Astrocyte (in vitro differentiated cells and primary cell): ENCODE measurements at regions not wholly inside any gene's neighbourhood (a gene's known extent, or its start where the extent isn't known, plus 50 kb on each side); places are given as distances from the start of the nearest gene placed in this dataset.

Experiments used
- EZH2 ChIP-seq: IDR thresholded peaks from 2 replicates; pipeline ENCODE4 v1.6.1; 2012; ENCODE audit warnings: mild to moderate bottlenecking, low read length, inconsistent platforms; ENCODE audit not compliant: insufficient read depth
- TF ChIP-seq, protein P1 (sequence below): IDR thresholded peaks from 2 replicates; pipeline ENCODE4 v1.5.1; 2011; ENCODE audit warnings: low read depth, mild to moderate bottlenecking, inconsistent platforms, low read length, moderate library complexity; ENCODE audit not compliant: insufficient read depth

- TF ChIP-seq, protein P1, sequence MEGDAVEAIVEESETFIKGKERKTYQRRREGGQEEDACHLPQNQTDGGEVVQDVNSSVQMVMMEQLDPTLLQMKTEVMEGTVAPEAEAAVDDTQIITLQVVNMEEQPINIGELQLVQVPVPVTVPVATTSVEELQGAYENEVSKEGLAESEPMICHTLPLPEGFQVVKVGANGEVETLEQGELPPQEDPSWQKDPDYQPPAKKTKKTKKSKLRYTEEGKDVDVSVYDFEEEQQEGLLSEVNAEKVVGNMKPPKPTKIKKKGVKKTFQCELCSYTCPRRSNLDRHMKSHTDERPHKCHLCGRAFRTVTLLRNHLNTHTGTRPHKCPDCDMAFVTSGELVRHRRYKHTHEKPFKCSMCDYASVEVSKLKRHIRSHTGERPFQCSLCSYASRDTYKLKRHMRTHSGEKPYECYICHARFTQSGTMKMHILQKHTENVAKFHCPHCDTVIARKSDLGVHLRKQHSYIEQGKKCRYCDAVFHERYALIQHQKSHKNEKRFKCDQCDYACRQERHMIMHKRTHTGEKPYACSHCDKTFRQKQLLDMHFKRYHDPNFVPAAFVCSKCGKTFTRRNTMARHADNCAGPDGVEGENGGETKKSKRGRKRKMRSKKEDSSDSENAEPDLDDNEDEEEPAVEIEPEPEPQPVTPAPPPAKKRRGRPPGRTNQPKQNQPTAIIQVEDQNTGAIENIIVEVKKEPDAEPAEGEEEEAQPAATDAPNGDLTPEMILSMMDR: no peak
- TF ChIP-seq EZH2: no peak
Observed at GRCh38 chr10:20486791-20487190, 410.3 kb downstream of the NEBL start.
